Smooth muscle cell (in vitro differentiated cells): ENCODE measurements at regions not wholly inside any gene's neighbourhood (a gene's known extent, or its start where the extent isn't known, plus 50 kb on each side); places are given as distances from the start of the nearest gene placed in this dataset.
"Not testable (repeated sequence)": the region's sequence is repeated elsewhere in the genome, so short reads cannot be mapped to it uniquely, and the experiment has no call there.

Experiments
- DNase-seq: peaks from one replicate; lab custom pipeline; 2025; ENCODE audit not compliant: unreplicated experiment; lab: John Stamatoyannopoulos, UW
- H2AFZ ChIP-seq: fragments of 200-600 bp; sonication (generic); 2 replicates; pipeline ENCODE4 v1.6.0; 2016; ENCODE audit warnings: antibody characterized with exemption, low read depth, mild to moderate bottlenecking
- H3F3A ChIP-seq: fragments of 200-600 bp; sonication (generic); 2 replicates; pipeline ENCODE4 v1.6.0; 2017; ENCODE audit warnings: antibody characterized with exemption, low read depth
- H3K27ac ChIP-seq: fragments of 200-600 bp; sonication (generic); 2 replicates; pipeline ENCODE4 v1.5.1; 2016; ENCODE audit warnings: low read depth, mild to moderate bottlenecking
- H3K27me3 ChIP-seq: fragments of 200-600 bp; sonication (generic); 2 replicates; pipeline ENCODE4 v1.6.1; 2016; ENCODE audit warnings: low read depth, mild to moderate bottlenecking
- H3K36me3 ChIP-seq: fragments of 200-600 bp; sonication (generic); 2 replicates; pipeline ENCODE4 v1.5.1; 2016; ENCODE audit warnings: low read depth
- H3K4me1 ChIP-seq: fragments of 200-600 bp; sonication (generic); 2 replicates; pipeline ENCODE4 v1.5.1; 2016; ENCODE audit warnings: low read depth
- H3K4me2 ChIP-seq: fragments of 200-600 bp; sonication (generic); 2 replicates; pipeline ENCODE4 v1.6.0; 2016; ENCODE audit warnings: mild to moderate bottlenecking
- H3K4me3 ChIP-seq: fragments of 200-600 bp; sonication (generic); 2 replicates; pipeline ENCODE4 v1.5.1; 2016; ENCODE audit warnings: mild to moderate bottlenecking
- H3K79me2 ChIP-seq: fragments of 200-600 bp; sonication (generic); 2 replicates; pipeline ENCODE4 v1.6.0; 2016; ENCODE audit warnings: low read depth, mild to moderate bottlenecking
- H3K9ac ChIP-seq: fragments of 200-600 bp; sonication (generic); 2 replicates; pipeline ENCODE4 v1.6.0; 2016; ENCODE audit warnings: low read depth
- H3K9me3 ChIP-seq: fragments of 200-600 bp; sonication (generic); replicated peaks from 2 replicates; pipeline ENCODE4 v1.5.1; 2016; ENCODE audit warnings: low read depth
- H4K20me1 ChIP-seq: fragments of 200-600 bp; sonication (generic); 2 replicates; pipeline ENCODE4 v1.6.0; 2016; ENCODE audit warnings: low read depth
- CTCF ChIP-seq: fragments of 200-600 bp; sonication (generic); IDR thresholded peaks from 2 replicates; pipeline ENCODE4 v1.5.1; 2017; ENCODE audit warnings: borderline replicate concordance, mild to moderate bottlenecking, antibody characterized with exemption; ENCODE audit not compliant: insufficient read depth, poor library complexity, severe bottlenecking
- WGBS: methylation state at CpG from one replicate; pipeline ENCODE4 v1.1.7; 2016; ENCODE audit warnings: low lambda C conversion rate; 5-methylcytosine and 5-hydroxymethylcytosine counted together

- Histone ChIP-seq H3K4me1 (no peaks in the 10 kb centered on the region), H3K79me2 (no peaks in the 10 kb centered on the region), H2AFZ (no peak overlapping the region), H3K9ac (no peak overlapping the region), H3F3A (no peaks in the 10 kb centered on the region), H4K20me1 (no peaks in the 10 kb centered on the region), H3K4me3 (no peak overlapping the region), H3K27me3 (no peaks in the 10 kb centered on the region), H3K9me3 (no peaks in the 10 kb centered on the region), H3K27ac (no peak overlapping the region), H3K4me2 (no peak overlapping the region), H3K36me3 (no peaks in the 10 kb centered on the region)
- WGBS, result 92% methylated on average over 3 of the region's 3 CpGs
- DNase-seq, result no peak
- TF ChIP-seq CTCF, result no peak
These were observed 387.0 kb upstream of the KCND2 start for GRCh38 chr7:119886007-119886406.

DNA sequence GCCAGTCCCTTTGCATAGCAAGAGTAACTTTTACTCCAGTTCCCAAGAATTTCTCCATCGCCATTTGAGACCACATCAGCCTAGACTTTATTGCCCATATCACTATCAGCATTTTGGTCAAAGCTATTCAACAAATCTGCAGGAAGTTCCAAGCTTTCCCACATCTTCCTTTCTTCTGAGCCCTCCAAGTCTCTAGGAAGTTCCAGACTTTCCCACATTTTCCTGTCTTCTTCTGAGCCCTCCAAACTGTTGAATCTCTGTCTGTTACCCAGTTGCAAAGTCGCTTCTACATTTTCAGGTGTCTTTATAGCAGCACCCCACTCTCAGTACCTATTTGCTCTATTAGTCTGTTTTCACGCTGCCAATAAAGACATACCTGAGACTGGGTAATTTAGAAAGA is 386.4 kb upstream of the KCND2 start:
- WGBS, result 86% methylated on average over 3 of the region's 3 CpGs
- H3K27ac ChIP-seq, H3K9ac ChIP-seq: not testable (repeated sequence)

GRCh38 chr7:119888251-119888650 is 384.7 kb upstream of the KCND2 start:
- H4K20me1 ChIP-seq, result no peaks in the 10 kb centered on the region
- TF ChIP-seq CTCF, result no peak
- H3K27me3 ChIP-seq, result no peaks in the 10 kb centered on the region
- H3K4me3 ChIP-seq, result no peak overlapping the region
- H3K9ac ChIP-seq, result no peak overlapping the region
- H3K79me2 ChIP-seq, result no peaks in the 10 kb centered on the region
- no peaks in the 10 kb centered on the region for H3K36me3 ChIP-seq
- 88% methylated on average over 1 of the region's 1 CpG for WGBS
- H3K27ac ChIP-seq, result no peak overlapping the region
- no peak for DNase-seq
- H2AFZ ChIP-seq, result no peak overlapping the region
- H3K9me3 ChIP-seq, result no peaks in the 10 kb centered on the region
- H3K4me1 ChIP-seq, result no peaks in the 10 kb centered on the region
- H3K4me2 ChIP-seq, result no peak overlapping the region
- no peaks in the 10 kb centered on the region for H3F3A ChIP-seq

More for the DNA sequence above, 386.4 kb upstream of the KCND2 start:
- DNase-seq, H3K4me2 ChIP-seq, H3K4me3 ChIP-seq, H4K20me1 ChIP-seq, H3K9me3 ChIP-seq, H3K79me2 ChIP-seq, H2AFZ ChIP-seq, H3K36me3 ChIP-seq, H3K27me3 ChIP-seq, H3F3A ChIP-seq, H3K4me1 ChIP-seq: not testable (repeated sequence)

DNA sequence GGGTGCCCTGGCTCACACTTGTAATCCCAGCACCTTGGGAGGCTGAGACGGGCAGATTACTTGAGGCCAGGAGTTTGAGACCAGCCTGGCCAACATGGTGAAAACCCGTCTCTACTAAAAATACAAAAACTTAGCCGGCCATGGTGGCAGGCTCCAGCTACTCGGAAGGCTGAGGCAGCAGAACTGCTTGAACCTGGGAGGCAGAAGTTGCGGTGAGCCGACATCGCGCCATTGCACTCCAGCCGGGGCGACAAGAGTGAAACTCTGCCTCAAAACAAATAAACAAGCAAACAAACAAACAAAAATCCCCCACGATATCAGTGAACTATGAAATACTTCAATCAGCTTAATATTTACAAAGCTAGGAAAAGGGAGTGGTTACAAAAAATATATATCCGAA is 382.3 kb upstream of the KCND2 start:
- no peaks in the 10 kb centered on the region for H3K9me3 ChIP-seq
- no peak overlapping the region for H3K4me2 ChIP-seq
- H4K20me1 ChIP-seq, result no peaks in the 10 kb centered on the region
- no peak overlapping the region for H3K27ac ChIP-seq
- WGBS, result 92% methylated on average over 12 of the region's 12 CpGs
- no peaks in the 10 kb centered on the region for H3K27me3 ChIP-seq
- no peak overlapping the region for H2AFZ ChIP-seq
- no peaks in the 10 kb centered on the region for H3F3A ChIP-seq
- no peaks in the 10 kb centered on the region for H3K36me3 ChIP-seq
- no peak overlapping the region for H3K9ac ChIP-seq
- no peak overlapping the region for H3K4me3 ChIP-seq
- TF ChIP-seq CTCF, result no peak
- no peaks in the 10 kb centered on the region for H3K4me1 ChIP-seq
- H3K79me2 ChIP-seq, result no peaks in the 10 kb centered on the region
- no peak for DNase-seq
